HG02588 (cell line): ENCODE measurements at regions not wholly inside any gene's neighbourhood (a gene's known extent, or its start where the extent isn't known, plus 50 kb on each side); places are given as distances from the start of the nearest gene placed in this dataset.
"Not testable (repeated sequence)": the region's sequence is repeated elsewhere in the genome, so short reads cannot be mapped to it uniquely, and the experiment has no call there.

Source experiments
- ATAC-seq: cut with Tn5 transposase; IDR thresholded peaks from one replicate; pipeline ENCODE4 v1.9.1; 2021; ENCODE audit warnings: mild to moderate bottlenecking, moderate library complexity; ENCODE audit not compliant: unreplicated experiment

DNA sequence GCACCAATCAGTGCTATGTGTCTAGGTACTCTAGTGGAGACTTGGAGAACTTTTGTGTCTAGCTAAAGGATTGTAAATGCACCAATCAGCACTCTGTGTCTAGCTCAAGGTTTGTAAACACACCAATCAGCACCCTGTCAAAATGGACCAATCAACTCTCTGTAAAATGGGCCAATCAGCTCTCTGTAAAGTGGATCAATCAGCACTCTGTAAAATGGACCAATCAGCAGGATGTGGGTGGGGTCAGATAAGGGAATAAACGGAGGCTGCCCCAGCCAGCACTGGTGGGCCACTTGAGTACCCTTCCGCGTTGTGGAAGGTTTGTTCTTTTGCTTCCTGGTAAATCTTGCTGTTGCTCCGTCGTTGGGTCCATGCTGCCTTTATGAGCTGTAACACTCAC is 135.3 kb upstream of the RFC3 start:
- ATAC-seq = not testable (repeated sequence)

DNA sequence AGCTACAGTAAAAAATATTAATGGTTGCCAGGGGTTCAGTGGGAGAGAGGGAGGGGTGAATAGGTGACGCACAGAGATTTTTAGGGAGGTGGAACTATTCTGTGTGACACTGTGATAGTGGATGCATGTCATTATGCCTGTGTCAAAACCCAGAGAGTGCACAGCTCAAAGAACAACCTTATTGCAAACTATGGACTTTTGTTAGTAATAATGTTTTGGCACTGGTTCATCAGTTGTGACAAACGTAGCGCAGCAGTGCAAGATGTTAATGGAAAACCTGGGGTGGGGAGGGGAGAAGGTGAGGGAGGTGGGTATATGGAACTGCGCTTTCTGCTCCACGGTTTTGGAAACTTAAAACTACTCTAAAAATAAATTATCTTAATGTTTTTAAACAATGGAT is 134.6 kb upstream of the RFC3 start:
- no peak for ATAC-seq

DNA sequence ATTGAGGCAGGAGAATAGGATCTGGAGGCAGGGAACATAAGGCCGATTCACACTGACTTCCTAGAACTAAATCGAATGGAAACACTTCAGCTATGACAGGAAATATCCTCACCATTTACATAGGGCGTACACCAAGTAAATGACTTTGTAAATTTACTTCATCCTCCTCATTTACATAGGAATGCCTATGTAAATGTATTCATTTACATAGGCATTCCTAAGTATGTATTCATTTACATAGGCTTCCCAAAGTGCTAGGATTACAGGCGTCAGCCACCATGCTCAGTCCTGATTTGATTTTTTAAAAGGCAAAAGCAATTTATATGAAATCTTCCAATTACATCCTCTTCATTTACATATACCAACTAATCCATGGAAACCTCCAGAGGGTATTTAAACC is 133.1 kb upstream of the RFC3 start:
- ATAC-seq = no peak

DNA sequence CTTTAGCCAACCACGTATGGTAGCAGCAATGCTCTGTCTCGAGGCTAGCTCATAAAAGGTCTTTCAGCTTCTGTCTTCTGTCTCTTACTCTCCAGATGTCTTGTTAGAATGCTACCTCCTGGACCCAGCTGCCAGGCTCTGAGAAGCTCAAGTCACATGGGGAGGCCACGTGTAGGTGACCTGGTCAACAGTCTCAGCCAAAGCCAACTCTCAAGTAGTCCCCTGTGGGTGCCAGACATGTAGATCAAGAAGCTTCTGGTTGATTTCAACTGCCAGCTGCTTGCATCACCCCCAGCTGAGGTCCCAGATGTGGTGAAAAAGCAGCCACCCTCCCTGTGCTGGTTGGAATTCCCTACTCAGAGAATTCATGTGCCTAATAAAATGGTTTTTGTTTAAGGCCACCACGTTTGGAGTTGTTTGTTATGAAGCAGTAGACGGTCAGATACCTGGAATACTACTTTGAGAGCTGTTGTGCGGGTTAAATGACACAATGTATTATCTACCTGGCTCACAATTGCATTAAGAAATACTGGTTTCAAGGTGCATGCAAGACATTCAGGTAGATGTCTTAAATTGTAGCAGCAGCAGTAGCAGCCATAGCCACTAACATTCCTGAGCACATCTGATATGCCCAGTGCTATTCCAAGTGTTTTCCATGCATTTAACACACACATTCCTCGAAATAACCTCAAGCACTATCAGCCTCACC is 131.0 kb upstream of the RFC3 start:
- ATAC-seq = no peak

DNA sequence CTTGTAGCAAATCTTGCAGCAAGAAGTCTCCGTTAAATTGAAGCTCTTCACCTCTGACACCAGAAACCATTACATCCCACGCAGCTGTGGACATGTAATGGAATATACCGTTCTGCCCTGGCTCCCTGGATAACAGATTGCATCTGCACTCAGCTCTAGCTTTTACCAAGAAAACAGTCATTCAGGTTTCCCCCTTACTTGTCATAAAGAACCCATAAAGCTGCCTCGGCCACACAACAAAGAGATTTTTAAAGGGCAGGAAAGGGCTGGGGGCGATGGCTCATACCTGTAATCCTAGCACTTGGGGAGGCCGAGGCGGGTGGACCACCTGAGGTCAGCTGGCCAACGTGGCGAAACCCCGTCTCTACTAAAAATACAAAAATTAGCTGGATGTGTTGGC is 127.6 kb upstream of the RFC3 start:
- no peak for ATAC-seq

DNA sequence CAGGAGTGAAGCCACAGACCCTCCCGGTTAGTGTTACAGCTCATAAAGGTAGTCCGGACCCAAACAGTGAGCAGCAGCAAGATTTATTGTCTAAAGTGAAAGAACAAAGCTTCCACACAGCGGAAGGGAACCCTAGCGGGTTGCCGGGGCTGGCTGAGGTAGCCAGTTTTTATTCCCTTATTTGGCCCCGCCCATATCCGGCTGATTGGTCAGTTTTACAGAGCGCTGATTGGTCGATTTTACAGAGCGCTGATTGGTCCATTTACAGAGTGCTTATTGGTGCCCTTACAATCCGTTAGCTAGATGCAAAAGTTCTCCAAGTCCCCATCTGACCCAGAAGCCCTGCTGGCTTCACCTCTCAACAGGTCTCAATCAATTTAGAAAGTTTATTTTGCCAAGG is 126.0 kb upstream of the RFC3 start:
- no peak for ATAC-seq

DNA sequence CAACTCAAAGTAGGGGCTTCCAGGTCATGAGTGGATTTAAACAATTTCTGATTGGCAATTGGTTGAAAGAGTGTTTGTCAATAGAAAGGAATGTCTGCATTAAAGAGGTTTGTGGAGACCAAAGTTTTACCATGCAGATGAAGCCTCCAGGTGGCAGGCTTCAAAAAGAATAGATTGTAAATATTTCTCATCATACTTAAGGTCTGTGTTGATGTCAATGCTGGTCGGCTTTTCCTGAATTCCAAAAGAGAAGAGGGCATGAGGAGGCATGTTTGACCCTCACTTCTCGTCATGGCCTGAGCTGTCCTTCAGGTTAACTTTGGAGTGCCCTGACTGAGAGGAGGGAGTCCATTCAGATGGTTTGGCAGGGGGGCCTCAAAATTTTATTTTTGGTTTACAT is 125.4 kb upstream of the RFC3 start:
- no peak for ATAC-seq

DNA sequence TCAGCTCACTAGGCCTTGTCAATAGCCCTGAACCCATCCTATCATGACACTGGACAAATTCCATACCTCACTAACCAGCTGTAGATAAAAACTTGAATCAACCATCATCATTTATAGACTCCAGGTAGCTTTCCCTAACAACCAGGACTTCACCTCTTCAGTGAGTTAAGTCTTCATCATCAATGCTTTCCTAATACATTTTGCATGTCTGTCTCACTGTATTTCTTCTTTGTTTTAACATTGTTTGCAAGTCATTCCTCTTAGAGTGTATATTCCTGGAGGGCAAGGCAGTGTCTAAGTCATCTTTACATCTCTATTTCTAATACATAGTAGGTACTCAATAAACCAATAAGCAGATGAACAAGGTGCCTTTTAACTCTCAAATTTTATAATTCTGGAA is 123.4 kb upstream of the RFC3 start:
- ATAC-seq = no peak

DNA sequence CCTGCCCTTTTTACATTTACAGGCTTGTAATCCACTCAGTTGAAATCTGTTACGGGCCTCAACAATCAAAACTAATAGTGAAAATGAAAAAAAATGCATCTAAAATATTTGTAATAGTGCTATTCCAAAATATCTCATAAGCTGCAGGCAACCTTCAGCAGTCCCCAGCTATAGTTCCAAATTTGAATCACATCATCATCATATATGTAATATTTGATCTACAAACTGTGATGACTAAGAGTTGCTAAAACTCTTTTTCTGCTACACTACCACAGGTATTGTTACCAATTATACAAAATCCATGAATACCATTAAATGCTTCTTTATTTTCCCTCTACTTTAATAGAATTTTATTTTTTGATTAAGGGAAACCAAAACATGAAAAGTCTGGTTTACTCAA is 121.4 kb upstream of the RFC3 start:
- no peak for ATAC-seq

DNA sequence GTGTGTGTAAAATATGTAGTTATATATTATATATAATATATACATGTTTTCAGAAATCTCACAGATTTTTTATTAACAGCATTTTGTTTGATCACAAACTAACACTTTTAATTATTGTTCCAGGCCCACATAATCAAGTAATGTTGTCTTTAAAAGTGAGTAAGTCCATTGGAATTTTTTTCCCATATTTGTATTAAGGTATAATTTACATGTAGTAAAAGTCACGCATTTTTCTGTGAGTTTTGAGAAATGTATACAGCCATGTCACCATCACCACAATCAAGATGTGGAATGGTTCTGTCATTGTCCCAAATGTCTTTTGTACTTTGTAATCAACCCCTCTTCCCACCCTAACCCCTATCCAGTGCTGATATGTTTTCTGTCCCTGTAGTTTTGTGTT is 120.0 kb upstream of the RFC3 start:
- ATAC-seq = no peak

DNA sequence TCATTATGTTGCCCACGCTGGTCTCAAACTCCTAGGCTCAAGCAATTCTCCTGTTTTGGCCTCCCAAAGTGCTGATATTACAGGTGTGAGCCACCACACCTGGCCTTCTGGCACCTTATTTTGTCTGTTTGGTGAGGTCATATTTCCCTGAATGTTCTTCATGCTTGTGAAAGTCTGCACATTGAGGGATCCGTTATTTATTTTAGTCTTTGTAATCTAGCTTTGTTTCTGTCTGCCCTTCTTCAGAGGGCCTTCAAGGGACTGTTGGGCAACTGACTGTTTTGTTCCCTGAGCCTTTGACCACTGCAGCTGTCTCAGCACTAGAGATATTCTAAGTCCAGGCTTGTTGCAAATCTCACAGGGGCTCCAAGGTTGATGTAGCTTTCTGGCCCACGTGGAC is 110.5 kb upstream of the RFC3 start:
- ATAC-seq = no peak

DNA sequence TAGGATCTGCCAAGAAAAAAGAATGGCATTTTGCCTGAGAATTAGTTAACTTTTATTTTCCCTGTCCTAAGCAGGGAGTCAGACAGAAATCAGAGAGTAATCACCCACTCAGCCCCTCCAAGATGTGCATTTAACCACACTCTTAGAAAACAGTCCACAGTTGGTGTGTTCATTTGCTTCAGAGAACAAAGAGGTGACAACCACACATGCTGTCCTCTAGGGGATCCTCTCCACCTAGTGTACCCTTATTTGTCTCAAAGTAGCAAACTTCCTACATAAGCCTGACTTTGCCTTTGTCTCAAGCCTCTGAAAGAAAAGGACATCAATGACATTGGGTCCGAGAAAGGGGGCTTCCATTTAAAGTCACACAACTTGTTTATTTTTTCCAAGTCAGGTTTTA is 107.0 kb upstream of the RFC3 start:
- no peak for ATAC-seq

DNA sequence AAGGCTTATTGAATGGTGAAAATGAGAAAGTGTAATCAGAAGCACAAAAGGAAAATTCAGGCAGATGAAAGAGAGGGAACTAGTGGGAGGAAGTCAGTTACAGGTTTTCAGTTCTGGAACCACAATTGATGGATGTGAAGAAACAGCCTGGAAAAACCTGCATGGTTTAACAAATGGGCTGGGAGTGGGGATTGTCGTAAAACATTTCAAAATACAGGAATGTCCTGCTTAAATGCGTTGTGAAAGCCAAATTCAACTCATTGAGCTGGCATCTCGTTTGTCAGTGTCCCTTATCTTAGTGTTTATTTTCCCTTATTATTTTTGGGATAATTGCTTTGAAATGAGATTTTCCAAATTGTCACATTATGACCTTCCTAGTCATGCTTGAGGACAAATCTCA is 106.5 kb upstream of the RFC3 start:
- no peak for ATAC-seq

DNA sequence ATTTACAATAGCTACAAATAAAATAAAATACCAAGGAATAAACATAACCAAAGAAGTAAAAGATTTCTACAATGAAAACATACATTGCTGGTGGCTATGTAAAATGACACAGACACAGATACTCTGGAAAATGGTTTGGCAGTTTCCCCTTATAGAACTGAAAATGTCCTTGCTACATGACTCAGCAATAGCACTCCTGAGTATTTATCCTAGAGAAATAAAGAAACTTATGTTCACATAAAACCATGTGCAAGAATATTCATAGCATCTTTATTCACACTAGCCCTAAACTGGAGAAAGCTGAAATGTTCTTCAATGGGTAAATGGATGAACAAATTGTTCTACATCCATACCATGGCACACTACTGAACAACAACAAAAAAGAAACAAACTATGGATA is 100.2 kb upstream of the RFC3 start:
- ATAC-seq = no peak

DNA sequence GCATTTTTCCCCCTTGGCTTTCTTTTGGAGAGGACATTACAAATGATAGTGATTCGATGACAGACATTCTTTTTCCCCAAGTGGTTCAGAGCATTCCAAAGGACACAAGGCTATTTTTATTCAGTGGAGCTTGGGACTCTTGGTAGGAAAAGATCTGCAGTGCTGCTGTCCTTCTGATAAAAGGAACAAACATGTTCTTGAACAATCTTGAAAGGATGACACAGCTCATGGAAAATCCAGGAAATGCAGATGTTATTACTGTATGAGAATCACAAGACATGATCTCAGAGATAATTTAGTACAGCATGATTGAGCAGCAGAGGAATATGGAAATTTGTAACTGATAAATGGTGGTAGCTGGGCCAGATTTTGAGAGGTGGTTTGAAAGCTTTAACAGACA is 96.2 kb upstream of the RFC3 start:
- ATAC-seq = no peak

DNA sequence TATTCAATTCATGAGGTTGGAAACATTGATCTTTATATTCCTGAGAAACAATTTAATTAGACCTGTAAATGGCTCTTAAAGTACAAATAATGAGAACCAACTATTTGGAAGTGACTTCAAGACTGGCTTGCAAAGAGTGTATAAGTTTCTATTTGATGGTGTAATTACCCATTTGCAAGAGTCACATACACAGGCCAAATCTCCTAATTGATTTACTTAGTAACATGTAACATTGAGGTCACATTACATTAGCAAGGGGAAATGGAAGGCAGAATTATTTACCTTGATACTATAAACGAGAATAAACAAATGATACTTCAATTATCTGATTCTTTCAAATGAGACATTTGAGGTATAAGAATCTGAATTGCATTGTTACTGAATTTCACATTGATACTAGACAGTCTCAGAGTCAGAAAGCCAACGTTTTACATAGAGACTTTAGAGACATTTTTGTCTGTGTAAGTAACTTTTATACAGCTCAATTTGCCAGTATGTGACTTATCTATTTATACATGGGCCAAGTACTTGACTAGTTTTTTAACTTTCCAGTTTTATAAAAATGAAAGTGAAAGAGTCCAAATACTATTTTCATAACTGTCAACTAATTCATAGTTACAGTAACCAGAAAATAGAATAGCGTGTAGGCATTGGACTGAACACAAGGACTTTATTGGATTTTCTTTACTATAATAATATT is 95.6 kb upstream of the RFC3 start:
- peak; percentile 40 for ATAC-seq

DNA sequence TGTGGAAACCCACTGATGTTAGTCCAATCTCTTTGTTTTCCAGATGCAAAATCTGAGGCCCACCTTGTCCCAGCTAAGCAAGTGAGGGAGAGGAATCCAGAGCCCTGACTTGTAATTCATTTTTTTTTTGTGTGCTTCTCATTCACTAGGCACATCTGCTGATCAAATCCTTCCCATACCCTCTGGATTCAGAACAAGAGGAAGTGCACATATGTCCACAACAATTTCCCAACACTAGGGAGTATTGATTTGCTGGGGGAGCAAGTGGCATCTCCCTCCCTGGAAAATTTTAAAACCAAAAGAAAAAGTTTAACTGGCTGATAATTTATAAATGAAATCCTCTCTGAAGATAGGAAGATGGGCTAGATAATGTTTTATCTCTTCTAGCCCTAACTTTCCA is 94.6 kb upstream of the RFC3 start:
- no peak for ATAC-seq

DNA sequence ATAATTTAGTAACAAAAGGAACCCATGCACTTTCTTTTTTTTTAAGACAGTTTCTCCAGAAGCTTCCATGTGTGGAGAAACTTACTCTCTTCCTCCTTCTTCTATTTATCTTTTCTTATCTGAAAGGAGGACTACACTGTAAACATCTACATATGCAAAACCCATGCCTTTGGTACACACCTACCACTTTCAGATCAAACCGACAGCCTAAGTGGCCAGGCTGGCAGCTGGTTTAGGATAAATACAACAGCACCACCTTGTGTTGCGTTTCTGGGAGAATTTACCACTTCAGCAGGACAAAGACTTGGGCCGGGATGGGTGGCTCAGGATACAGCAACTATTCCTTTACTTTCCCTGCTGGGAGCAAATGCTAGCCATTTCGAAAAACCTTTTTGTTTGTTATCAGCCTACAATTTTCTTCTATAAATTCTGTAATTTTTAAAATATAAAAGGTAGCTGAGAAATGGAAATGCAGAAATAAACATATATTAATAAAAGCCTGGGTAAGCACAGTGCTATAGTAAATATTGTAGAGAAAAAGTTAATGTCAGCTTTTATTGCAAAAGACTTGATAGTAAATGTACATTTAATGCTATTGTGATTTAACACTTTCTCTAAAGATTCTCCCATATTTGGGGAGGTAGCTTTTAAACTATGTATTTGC is 94.0 kb upstream of the RFC3 start:
- ATAC-seq = peak; percentile 59

DNA sequence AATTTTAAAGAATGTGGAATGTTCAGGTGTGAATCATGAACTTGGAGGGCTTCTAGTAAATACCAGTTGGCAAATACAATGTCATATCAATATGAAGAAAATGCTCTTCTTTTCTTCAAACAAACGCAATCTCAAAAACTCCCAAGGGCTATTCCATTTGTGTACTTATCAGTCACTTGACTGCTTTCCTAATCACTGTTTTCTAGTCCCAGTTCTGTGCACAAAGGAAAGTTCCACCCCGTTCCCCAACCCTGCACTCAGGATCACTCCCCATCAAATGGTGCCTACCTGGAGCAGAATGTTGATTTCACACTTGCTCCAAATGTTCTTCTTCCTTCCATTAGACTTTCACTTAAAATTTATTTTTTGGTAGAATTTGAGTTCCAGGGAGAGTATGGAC is 92.6 kb upstream of the RFC3 start:
- no peak for ATAC-seq

DNA sequence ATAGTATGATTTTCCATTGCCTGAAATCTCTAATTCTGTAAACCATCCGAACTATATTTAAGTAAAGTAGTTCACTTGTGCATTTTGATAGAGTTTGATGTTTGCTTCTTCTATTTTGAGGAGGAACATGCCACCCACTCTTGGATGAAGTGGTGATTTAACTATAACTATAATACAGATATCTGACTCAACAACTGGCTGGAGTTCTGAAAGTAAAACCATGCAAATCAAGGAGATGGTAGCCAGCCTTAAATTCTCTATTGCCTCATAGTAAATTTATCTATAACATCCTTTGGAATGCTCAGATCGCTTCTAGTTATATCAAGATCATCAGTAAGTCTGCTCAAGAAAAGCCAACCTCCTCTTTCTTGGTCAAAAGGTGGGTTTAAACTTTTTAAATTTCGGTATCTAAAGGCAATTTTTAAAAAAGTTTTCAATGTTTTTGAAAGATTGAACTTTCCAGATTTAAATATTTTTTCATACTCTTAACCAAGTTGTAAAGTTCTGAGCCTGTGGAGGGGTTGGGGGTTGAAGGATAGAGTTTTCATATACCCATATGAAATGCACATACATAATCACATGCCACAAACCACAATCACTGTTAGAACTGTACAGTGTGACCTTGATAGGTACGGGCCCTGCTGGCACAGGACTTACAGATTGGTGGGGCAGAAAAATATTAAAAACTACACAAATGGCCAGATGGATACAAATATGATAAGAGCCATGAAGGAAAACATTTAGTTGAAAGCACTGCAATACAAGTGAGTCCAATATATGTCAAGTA is 90.5 kb upstream of the RFC3 start:
- ATAC-seq = no peak

DNA sequence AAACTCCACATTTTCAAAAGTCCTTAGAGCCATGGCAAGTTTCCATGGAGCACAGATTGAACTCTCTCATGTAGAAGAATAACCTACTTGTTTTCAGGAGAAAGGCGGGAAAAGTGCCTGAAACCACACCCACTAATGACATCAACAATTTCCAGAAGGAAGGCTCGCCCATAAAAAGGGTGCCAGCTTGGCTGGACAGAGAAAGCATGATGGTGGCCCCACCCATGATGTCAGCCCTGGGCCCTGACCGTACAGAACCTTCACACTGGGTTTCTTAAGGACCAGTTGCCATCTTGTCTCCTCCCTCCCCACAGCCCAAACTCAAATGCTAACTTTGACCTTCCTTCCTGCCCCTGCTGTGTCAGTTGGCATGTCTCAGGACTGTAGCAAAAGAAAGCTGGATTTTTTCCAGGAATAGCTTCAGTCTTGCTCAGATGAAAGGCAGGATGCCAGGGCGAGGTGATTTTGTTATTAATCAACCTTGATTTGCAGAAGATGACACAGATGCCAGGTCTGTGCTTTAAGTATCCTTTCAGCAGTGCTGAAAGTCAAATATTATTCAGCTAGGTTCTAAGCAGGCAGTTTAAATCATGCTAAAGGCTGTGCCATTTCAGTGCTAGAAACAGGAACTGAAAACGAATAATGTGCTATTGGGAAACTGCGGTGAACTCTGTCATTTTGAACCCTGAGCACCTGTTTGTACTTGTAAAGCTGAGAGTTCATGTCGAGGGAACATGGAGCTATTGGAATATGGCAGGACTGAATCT is 89.5 kb upstream of the RFC3 start:
- peak; percentile 88 for ATAC-seq
